AG09309 (cell line): ENCODE measurements at regions not wholly inside any gene's neighbourhood (a gene's known extent, or its start where the extent isn't known, plus 50 kb on each side); places are given as distances from the start of the nearest gene placed in this dataset.

ENCODE experiments used
- DNase-seq: peaks from one replicate; pipeline ENCODE4 v3.0.0-alpha.2; 2010; ENCODE audit warnings: low read depth
- H3K4me3 ChIP-seq: 2 replicates; pipeline ENCODE4 v1.5.1; 2011; ENCODE audit warnings: mild to moderate bottlenecking, low read depth, low read length, moderate library complexity; ENCODE audit not compliant: control insufficient read depth
- CTCF ChIP-seq: IDR thresholded peaks from 2 replicates; pipeline ENCODE4 v1.5.1; 2011; ENCODE audit warnings: mild to moderate bottlenecking, low read depth, low read length, inconsistent platforms; ENCODE audit not compliant: insufficient read depth, control insufficient read depth; ENCODE audit errors: missing control alignments

- DNase-seq, result no peak
- no peak for TF ChIP-seq CTCF
- H3K4me3 ChIP-seq, result no peak overlapping the region
Observed at GRCh38 chr5:98268162-98268860, 505.2 kb upstream of the RGMB start.

- no peak overlapping the region for H3K4me3 ChIP-seq
- no peak for TF ChIP-seq CTCF
- DNase-seq, result no peak
Observed at GRCh38 chr5:98275980-98276379, 497.5 kb upstream of the RGMB start.

- no peak for DNase-seq
- no peak for TF ChIP-seq CTCF
- H3K4me3 ChIP-seq, result no peak overlapping the region
Observed at GRCh38 chr5:98282521-98282920, 490.9 kb upstream of the RGMB start.

GRCh38 chr5:98292496-98292895 is 481.0 kb upstream of the RGMB start:
- no peak for TF ChIP-seq CTCF
- no peak overlapping the region for H3K4me3 ChIP-seq
- no peak for DNase-seq

GRCh38 chr5:98296426-98296825 is 477.0 kb upstream of the RGMB start:
- no peak for TF ChIP-seq CTCF

GRCh38 chr5:98299435-98299834 is 474.0 kb upstream of the RGMB start:
- no peak overlapping the region for H3K4me3 ChIP-seq
- DNase-seq, result no peak
- TF ChIP-seq CTCF, result no peak

More at GRCh38 chr5:98296426-98296825, 477.0 kb upstream of the RGMB start:
- no peak overlapping the region for H3K4me3 ChIP-seq
- peak; percentile 16 for DNase-seq
